PFSK-1 (cell line): ENCODE measurements at regions not wholly inside any gene's neighbourhood (a gene's known extent, or its start where the extent isn't known, plus 50 kb on each side); places are given as distances from the start of the nearest gene placed in this dataset.

ENCODE experiments used
- POLR2AphosphoS5 ChIP-seq: IDR thresholded peaks from 2 replicates; pipeline ENCODE4 v1.6.1; 2012; ENCODE audit warnings: low read depth, mild to moderate bottlenecking, control low read depth, low read length, moderate library complexity
- TAF1 ChIP-seq: IDR thresholded peaks from 2 replicates; pipeline ENCODE4 v1.6.1; 2012; ENCODE audit warnings: low read length, control low read depth, borderline replicate concordance; ENCODE audit not compliant: insufficient read depth
- TF ChIP-seq, protein P1 (sequence below), 2 experiments: IDR thresholded peaks; 2 replicates each; pipeline versions ENCODE4 v1.6.1 to v1.8.0; 2011 to 2012; ENCODE audit warnings: low read depth in 2 of 2, low read length in 2 of 2, control low read depth in 1 of 2, inconsistent platforms in 1 of 2, mild to moderate bottlenecking in 1 of 2, moderate library complexity in 1 of 2; ENCODE audit not compliant: insufficient read depth in 1 of 2

DNA sequence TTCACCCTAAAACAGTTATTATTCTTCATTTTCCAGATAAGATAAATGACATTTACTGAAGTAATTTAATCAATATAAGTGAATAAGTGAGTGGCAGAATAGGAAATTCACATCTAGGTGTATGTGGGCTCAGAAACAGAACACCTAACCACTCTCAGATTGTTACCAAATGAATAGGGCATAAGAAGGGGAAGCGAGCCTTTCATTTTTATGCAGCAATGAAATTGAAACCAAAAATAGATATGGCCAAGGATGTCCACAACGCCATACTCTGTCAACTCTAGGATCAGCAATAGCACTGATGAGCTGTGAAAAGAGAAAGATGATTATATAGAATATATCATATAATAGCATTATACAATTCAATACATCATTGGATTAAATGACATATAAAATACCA lies 398.1 kb upstream of the API5 start:
- TF ChIP-seq POLR2AphosphoS5, result no peak
- no peak for TF ChIP-seq TAF1
- TF ChIP-seq, protein P1, sequence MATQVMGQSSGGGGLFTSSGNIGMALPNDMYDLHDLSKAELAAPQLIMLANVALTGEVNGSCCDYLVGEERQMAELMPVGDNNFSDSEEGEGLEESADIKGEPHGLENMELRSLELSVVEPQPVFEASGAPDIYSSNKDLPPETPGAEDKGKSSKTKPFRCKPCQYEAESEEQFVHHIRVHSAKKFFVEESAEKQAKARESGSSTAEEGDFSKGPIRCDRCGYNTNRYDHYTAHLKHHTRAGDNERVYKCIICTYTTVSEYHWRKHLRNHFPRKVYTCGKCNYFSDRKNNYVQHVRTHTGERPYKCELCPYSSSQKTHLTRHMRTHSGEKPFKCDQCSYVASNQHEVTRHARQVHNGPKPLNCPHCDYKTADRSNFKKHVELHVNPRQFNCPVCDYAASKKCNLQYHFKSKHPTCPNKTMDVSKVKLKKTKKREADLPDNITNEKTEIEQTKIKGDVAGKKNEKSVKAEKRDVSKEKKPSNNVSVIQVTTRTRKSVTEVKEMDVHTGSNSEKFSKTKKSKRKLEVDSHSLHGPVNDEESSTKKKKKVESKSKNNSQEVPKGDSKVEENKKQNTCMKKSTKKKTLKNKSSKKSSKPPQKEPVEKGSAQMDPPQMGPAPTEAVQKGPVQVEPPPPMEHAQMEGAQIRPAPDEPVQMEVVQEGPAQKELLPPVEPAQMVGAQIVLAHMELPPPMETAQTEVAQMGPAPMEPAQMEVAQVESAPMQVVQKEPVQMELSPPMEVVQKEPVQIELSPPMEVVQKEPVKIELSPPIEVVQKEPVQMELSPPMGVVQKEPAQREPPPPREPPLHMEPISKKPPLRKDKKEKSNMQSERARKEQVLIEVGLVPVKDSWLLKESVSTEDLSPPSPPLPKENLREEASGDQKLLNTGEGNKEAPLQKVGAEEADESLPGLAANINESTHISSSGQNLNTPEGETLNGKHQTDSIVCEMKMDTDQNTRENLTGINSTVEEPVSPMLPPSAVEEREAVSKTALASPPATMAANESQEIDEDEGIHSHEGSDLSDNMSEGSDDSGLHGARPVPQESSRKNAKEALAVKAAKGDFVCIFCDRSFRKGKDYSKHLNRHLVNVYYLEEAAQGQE (IDR thresholded peaks at IDR 0.05; ENCODE audit: insufficient read depth in 1 of 2, low read depth in 2 of 2, low read length in 2 of 2), result no peak
